ENCODE measurements at regions not wholly inside any gene's neighbourhood (a gene's known extent, or its start where the extent isn't known, plus 50 kb on each side); places are given as distances from the start of the nearest gene placed in this dataset.

- no peak for TF ChIP-seq CTCF (IDR thresholded peaks at IDR 0.05)
Observed at GRCh38 chr11:28536504-28537267, 428.5 kb downstream of the METTL15 start.

GRCh38 chr11:28535677-28536076 lies 427.5 kb downstream of the METTL15 start:
- Histone ChIP-seq H3K27ac (no peak overlapping the region), H3K9me3 (no peaks in the 10 kb centered on the region), H3K27me3 (ENCODE audit: insufficient read depth in 3 of 3, low read length in 2 of 3) (no peaks in the 10 kb centered on the region), H3K36me3 (ENCODE audit: insufficient read depth in 1 of 2, low read depth in 1 of 2) (no peaks in the 10 kb centered on the region), H3K4me3 (no peak overlapping the region), H3K4me1 (no peaks in the 10 kb centered on the region)
- ATAC-seq = no peak
- DNase-seq = no peak
- no peak for TF ChIP-seq CTCF (IDR thresholded peaks at IDR 0.05)
- 65 to 67% (median 66%) methylated on average over 2 of the region's 2 CpGs for WGBS, 3 donors
- intact Hi-C loops (cut with DNase I) = no loop called here

More at GRCh38 chr11:28536504-28537267, 428.5 kb downstream of the METTL15 start:
- ATAC-seq (peak in 1 of 4 donors; percentile 13), DNase-seq (no peak)
- no peaks in the 10 kb centered on the region for H3K9me3 ChIP-seq
- H3K4me3 ChIP-seq = no peak overlapping the region
- H3K27me3 ChIP-seq (ENCODE audit: insufficient read depth in 3 of 3, low read length in 2 of 3) = no peaks in the 10 kb centered on the region
- H3K27ac ChIP-seq = no peak overlapping the region
- WGBS, 3 donors = 85 to 88% (median 88%) methylated on average over 2 of the region's 2 CpGs
- H3K36me3 ChIP-seq (ENCODE audit: insufficient read depth in 1 of 2, low read depth in 1 of 2) = no peaks in the 10 kb centered on the region
- intact Hi-C loops (cut with DNase I) = no loop called here
- no peaks in the 10 kb centered on the region for H3K4me1 ChIP-seq

DNA sequence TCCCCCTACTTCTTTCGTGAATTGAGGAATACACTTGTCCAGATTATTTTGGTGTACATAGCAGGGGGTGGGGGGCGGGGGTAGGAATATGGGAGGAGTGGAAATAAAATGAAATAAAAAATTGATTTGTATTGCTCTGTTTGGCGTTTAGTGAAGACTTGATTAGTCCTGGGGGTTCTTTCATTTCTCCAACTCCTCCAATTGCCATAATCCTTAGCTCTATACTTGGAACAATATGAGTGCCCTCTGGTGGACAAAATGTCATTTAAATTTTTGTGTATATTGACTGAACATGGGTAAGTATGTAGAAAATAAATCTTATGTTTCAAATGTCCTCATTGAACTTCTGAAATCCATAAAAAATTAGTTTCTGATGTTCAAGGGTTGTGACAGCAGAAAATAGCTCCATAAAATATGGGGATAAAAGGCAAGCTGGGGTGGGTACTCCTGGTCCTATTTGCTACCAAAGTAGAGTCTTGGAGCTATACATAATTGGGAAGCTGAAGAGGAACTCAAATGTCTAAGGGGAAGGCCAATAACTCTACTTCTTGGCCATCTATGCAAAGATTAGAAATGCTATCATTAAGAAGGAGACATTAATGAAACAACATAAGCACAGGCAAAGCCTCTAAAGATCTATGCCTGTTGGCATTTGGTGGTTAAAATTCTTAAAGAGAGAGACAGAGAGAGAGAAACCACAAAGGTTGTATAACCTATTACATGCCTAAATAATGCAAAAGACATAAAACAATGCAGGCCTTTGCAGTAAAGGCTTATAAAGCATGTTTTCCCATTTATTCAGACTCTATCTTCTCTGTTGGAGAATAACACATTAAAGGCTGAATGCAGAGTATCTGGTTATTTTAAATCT lies 421.6 kb downstream of the METTL15 start:
- WGBS, 3 donors = 30 to 48% (median 37%) methylated on average over 3 of the region's 3 CpGs
- H3K27ac ChIP-seq = no peak overlapping the region
- no peaks in the 10 kb centered on the region for H3K36me3 ChIP-seq (ENCODE audit: insufficient read depth in 1 of 2, low read depth in 1 of 2)
- peak in 1 of 4 donors; percentile 51 for ATAC-seq
- intact Hi-C loops (cut with DNase I) = loop anchor here (2.0 to 5.0 kb wide), 2 partner anchors 831 to 832 kb away; no protein-coding TSS in a partner anchor
- peak; percentile 48 for TF ChIP-seq CTCF (IDR thresholded peaks at IDR 0.05)
- H3K4me3 ChIP-seq = no peak overlapping the region
- DNase-seq = no peak
- no peaks in the 10 kb centered on the region for H3K27me3 ChIP-seq (ENCODE audit: insufficient read depth in 3 of 3, low read length in 2 of 3)
- no peaks in the 10 kb centered on the region for H3K4me1 ChIP-seq
- peaks cover 5% of the 10 kb centered on the region for H3K9me3 ChIP-seq

GRCh38 chr11:28529046-28529445 lies 420.9 kb downstream of the METTL15 start:
- ATAC-seq (no peak), DNase-seq (no peak)
- 72 to 82% (median 76%) methylated on average over 3 of the region's 3 CpGs for WGBS, 3 donors
- Histone ChIP-seq H3K27ac (no peak overlapping the region), H3K27me3 (ENCODE audit: insufficient read depth in 3 of 3, low read length in 2 of 3) (no peaks in the 10 kb centered on the region), H3K4me3 (no peak overlapping the region), H3K9me3 (peaks cover 5% of the 10 kb centered on the region), H3K4me1 (no peaks in the 10 kb centered on the region), H3K36me3 (ENCODE audit: insufficient read depth in 1 of 2, low read depth in 1 of 2) (no peaks in the 10 kb centered on the region)
- intact Hi-C loops (cut with DNase I) = loop anchor here in 1 of 2 donors (5.0 kb wide), 1 partner anchor 832 kb away; no protein-coding TSS in a partner anchor
- no peak for TF ChIP-seq CTCF (IDR thresholded peaks at IDR 0.05)

Measured in psoas muscle (tissue), 7 donors.